Panc1 (cell line): ENCODE measurements at regions not wholly inside any gene's neighbourhood (a gene's known extent, or its start where the extent isn't known, plus 50 kb on each side); places are given as distances from the start of the nearest gene placed in this dataset.

Source experiments
- POLR2AphosphoS5 ChIP-seq: IDR thresholded peaks from 2 replicates; pipeline ENCODE4 v1.6.1; 2012; ENCODE audit warnings: mild to moderate bottlenecking, low read depth, low read length, moderate library complexity
- TCF7L2 ChIP-seq: IDR thresholded peaks from 2 replicates; pipeline ENCODE4 v1.6.1; 2011; ENCODE audit warnings: mild to moderate bottlenecking, low read depth, low read length, inconsistent platforms
- TF ChIP-seq, protein P1 (sequence below): fragments of 450-650 bp; IDR thresholded peaks from 2 replicates; pipeline ENCODE4 v1.5.1; 2017; ENCODE audit warnings: mild to moderate bottlenecking
- TF ChIP-seq, protein P2 (sequence below), 2 experiments: IDR thresholded peaks; 2 replicates each; pipeline ENCODE4 v1.6.1; 2011 to 2012; ENCODE audit warnings: low read depth in 2 of 2, control low read depth in 1 of 2, low read length in 1 of 2, mild to moderate bottlenecking in 1 of 2, moderate library complexity in 1 of 2; ENCODE audit not compliant: insufficient read depth in 1 of 2

DNA sequence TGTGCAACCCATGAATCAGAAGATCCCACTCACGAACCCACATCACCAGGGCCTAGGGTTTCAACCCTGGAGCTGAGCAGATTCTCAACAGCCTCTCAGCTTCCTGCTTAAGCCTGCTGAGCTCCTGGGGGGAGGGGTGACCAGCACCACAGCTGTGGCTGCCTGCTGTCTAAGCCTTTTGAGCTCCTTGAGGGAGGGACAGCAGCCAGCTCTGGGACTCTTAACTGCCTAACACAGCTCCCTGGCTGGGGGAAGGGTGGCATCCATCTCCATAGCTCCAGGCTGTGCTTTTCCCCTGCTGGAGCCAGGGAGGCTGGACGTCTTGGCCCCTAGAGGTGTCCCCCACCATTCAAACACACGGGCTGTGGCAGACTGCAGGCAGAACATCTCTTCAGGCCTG lies 250.3 kb downstream of the DMAC1 start:
- TF ChIP-seq, protein P1, sequence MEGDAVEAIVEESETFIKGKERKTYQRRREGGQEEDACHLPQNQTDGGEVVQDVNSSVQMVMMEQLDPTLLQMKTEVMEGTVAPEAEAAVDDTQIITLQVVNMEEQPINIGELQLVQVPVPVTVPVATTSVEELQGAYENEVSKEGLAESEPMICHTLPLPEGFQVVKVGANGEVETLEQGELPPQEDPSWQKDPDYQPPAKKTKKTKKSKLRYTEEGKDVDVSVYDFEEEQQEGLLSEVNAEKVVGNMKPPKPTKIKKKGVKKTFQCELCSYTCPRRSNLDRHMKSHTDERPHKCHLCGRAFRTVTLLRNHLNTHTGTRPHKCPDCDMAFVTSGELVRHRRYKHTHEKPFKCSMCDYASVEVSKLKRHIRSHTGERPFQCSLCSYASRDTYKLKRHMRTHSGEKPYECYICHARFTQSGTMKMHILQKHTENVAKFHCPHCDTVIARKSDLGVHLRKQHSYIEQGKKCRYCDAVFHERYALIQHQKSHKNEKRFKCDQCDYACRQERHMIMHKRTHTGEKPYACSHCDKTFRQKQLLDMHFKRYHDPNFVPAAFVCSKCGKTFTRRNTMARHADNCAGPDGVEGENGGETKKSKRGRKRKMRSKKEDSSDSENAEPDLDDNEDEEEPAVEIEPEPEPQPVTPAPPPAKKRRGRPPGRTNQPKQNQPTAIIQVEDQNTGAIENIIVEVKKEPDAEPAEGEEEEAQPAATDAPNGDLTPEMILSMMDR: no peak
- TF ChIP-seq, protein P2, sequence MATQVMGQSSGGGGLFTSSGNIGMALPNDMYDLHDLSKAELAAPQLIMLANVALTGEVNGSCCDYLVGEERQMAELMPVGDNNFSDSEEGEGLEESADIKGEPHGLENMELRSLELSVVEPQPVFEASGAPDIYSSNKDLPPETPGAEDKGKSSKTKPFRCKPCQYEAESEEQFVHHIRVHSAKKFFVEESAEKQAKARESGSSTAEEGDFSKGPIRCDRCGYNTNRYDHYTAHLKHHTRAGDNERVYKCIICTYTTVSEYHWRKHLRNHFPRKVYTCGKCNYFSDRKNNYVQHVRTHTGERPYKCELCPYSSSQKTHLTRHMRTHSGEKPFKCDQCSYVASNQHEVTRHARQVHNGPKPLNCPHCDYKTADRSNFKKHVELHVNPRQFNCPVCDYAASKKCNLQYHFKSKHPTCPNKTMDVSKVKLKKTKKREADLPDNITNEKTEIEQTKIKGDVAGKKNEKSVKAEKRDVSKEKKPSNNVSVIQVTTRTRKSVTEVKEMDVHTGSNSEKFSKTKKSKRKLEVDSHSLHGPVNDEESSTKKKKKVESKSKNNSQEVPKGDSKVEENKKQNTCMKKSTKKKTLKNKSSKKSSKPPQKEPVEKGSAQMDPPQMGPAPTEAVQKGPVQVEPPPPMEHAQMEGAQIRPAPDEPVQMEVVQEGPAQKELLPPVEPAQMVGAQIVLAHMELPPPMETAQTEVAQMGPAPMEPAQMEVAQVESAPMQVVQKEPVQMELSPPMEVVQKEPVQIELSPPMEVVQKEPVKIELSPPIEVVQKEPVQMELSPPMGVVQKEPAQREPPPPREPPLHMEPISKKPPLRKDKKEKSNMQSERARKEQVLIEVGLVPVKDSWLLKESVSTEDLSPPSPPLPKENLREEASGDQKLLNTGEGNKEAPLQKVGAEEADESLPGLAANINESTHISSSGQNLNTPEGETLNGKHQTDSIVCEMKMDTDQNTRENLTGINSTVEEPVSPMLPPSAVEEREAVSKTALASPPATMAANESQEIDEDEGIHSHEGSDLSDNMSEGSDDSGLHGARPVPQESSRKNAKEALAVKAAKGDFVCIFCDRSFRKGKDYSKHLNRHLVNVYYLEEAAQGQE (IDR thresholded peaks at IDR 0.05; ENCODE audit: insufficient read depth in 1 of 2, low read depth in 2 of 2, low read length in 1 of 2): no peak
- TF ChIP-seq TCF7L2 (no peak), POLR2AphosphoS5 (no peak)
